Stomach (tissue), 8 donors: ENCODE measurements at regions not wholly inside any gene's neighbourhood (a gene's known extent, or its start where the extent isn't known, plus 50 kb on each side); places are given as distances from the start of the nearest gene placed in this dataset.

Experiments used
- DNase-seq, 2 donors: peaks; one replicate each; pipeline versions ENCODE4 v3.0.0 to v3.0.0-alpha.2; 2013 to 2019
- H3K27ac ChIP-seq, 5 donors: fragments of 200-600 bp in 4 of 5; sonication (generic) in 4 of 5; one replicate each; pipeline ENCODE4 v1.5.1; 2013 to 2019; ENCODE audit warnings: mild to moderate bottlenecking in 1 of 5, moderate library complexity in 1 of 5
- H3K27me3 ChIP-seq, 3 donors: fragments of 200-600 bp; sonication (generic); one replicate each; pipeline ENCODE4 v1.5.1; 2017 to 2019; ENCODE audit warnings: mixed run types in 1 of 3
- H3K36me3 ChIP-seq, 4 donors: fragments of 200-600 bp; sonication (generic); 1 replicate in 3 of 4; 2 replicates in 1 of 4; pipeline ENCODE4 v1.5.1; 2016 to 2019
- H3K4me1 ChIP-seq, 4 donors: fragments of 200-600 bp; sonication (generic); one replicate each; pipeline ENCODE4 v1.5.1; 2016 to 2019
- H3K4me3 ChIP-seq, 4 donors: fragments of 200-600 bp; sonication (generic) in 3 of 4; one replicate each; pipeline ENCODE4 v1.5.1; 2016 to 2019; ENCODE audit warnings: mild to moderate bottlenecking in 1 of 4
- H3K9me3 ChIP-seq, 4 donors: fragments of 200-600 bp; sonication (generic); one replicate each; pipeline ENCODE4 v1.5.1; 2016 to 2019
- CTCF ChIP-seq, 7 experiments: fragments of 450-650 bp in 4 of 7; fragments of 200-600 bp in 3 of 7; sonication (generic) in 3 of 7; IDR thresholded peaks; one replicate each; pipeline ENCODE4 v1.5.1; 2016 to 2019; ENCODE audit warnings: antibody characterized with exemption in 7 of 7, control low read depth in 2 of 7, mild to moderate bottlenecking in 1 of 7
- EP300 ChIP-seq: sonication (generic); formaldehyde crosslinking; IDR thresholded peaks from one replicate; pipeline ENCODE4 v1.6.1; 2017; ENCODE audit warnings: antibody characterized with exemption
- POLR2A ChIP-seq, 4 donors: fragments of 450-650 bp; IDR thresholded peaks; one replicate each; pipeline ENCODE4 v1.6.1; 2016; ENCODE audit warnings: antibody characterized with exemption in 4 of 4, control low read depth in 2 of 4, mild to moderate bottlenecking in 1 of 4, moderate library complexity in 1 of 4
- POLR2AphosphoS5 ChIP-seq, 3 donors: sonication (generic); formaldehyde crosslinking; IDR thresholded peaks; one replicate each; pipeline ENCODE4 v1.6.1; 2016; ENCODE audit warnings: antibody characterized with exemption in 3 of 3
- WGBS, 5 donors: extraction: QIAGEN DNeasy Blood & Tissue Kit in 3 of 5; methylation state at CpG; one replicate each; pipeline versions ENCODE4 v1.1.5 to v1.1.7; 2013 to 2018; 5-methylcytosine and 5-hydroxymethylcytosine counted together
- intact Hi-C: fragments of 100-400 bp; cut with DNase I; formaldehyde crosslinking; loops from one replicate; pipeline ENCODE4 v1.15.1; 2023; ENCODE audit warnings: low total_unique reads
- donor health status: healthy with polysubstance abuse.
- donor health status: Bipolar disorder and iron deficiency.
- donor health status: healthy.

- Histone ChIP-seq H3K27me3 (no peaks in the 10 kb centered on the region), H3K36me3 (no peaks in the 10 kb centered on the region), H3K4me1 (no peaks in the 10 kb centered on the region), H3K27ac (no peak overlapping the region), H3K9me3 (peaks cover 0 to 18% (median 9%) of the 10 kb centered on the region in 4 donors), H3K4me3 (no peak overlapping the region)
- TF ChIP-seq POLR2A (IDR thresholded peaks at IDR 0.05): no peak
- no peak for TF ChIP-seq POLR2AphosphoS5 (IDR thresholded peaks at IDR 0.05)
- TF ChIP-seq EP300: no peak
- TF ChIP-seq CTCF (IDR thresholded peaks at IDR 0.05): no peak
- intact Hi-C loops: no loop called here
- DNase-seq: peak in 1 of 2 donors; percentile 29
- WGBS, 5 donors: 87 to 94% (median 90%) methylated on average over 11 to 12 of the region's 12 CpGs
Observed at GRCh38 chr14:53278602-53279506, 125.7 kb upstream of the DDHD1 start.

GRCh38 chr14:53273671-53274072 is 120.5 kb upstream of the DDHD1 start:
- Histone ChIP-seq H3K4me1 (no peaks in the 10 kb centered on the region), H3K9me3 (no peaks in the 10 kb centered on the region), H3K4me3 (no peak overlapping the region), H3K27ac (no peak overlapping the region), H3K36me3 (no peaks in the 10 kb centered on the region), H3K27me3 (no peaks in the 10 kb centered on the region)
- DNase-seq: peak in 1 of 2 donors; percentile 37
- intact Hi-C loops: no loop called here
- WGBS, 5 donors: 78 to 88% (median 82%) methylated on average over 6 of the region's 6 CpGs
- no peak for TF ChIP-seq POLR2AphosphoS5 (IDR thresholded peaks at IDR 0.05)
- no peak for TF ChIP-seq POLR2A (IDR thresholded peaks at IDR 0.05)
- TF ChIP-seq EP300: no peak
- TF ChIP-seq CTCF (IDR thresholded peaks at IDR 0.05): no peak

GRCh38 chr14:53265025-53265424 is 111.9 kb upstream of the DDHD1 start:
- H3K4me3 ChIP-seq: no peak overlapping the region
- DNase-seq: no peak
- peaks cover 0 to 6% (median 0%) of the 10 kb centered on the region in 4 donors for H3K9me3 ChIP-seq
- H3K4me1 ChIP-seq: no peaks in the 10 kb centered on the region
- no peaks in the 10 kb centered on the region for H3K27me3 ChIP-seq
- no peak overlapping the region for H3K27ac ChIP-seq
- intact Hi-C loops: no loop called here
- H3K36me3 ChIP-seq: no peaks in the 10 kb centered on the region
- 78 to 85% (median 82%) methylated on average over 4 of the region's 4 CpGs for WGBS, 5 donors
- no peak for TF ChIP-seq CTCF (IDR thresholded peaks at IDR 0.05)
- no peak for TF ChIP-seq POLR2AphosphoS5 (IDR thresholded peaks at IDR 0.05)
- no peak for TF ChIP-seq EP300
- no peak for TF ChIP-seq POLR2A (IDR thresholded peaks at IDR 0.05)

GRCh38 chr14:53260928-53261327 is 107.8 kb upstream of the DDHD1 start:
- intact Hi-C loops: no loop called here
- WGBS, 5 donors: 76 to 95% (median 78%) methylated on average over 2 of the region's 2 CpGs
- no peaks in the 10 kb centered on the region for H3K27me3 ChIP-seq
- H3K36me3 ChIP-seq: no peaks in the 10 kb centered on the region
- H3K4me3 ChIP-seq: no peak overlapping the region
- no peak overlapping the region for H3K27ac ChIP-seq
- H3K9me3 ChIP-seq: peaks cover 0 to 6% (median under 1%) of the 10 kb centered on the region in 4 donors
- no peak for DNase-seq
- no peaks in the 10 kb centered on the region for H3K4me1 ChIP-seq
- TF ChIP-seq EP300: no peak
- TF ChIP-seq POLR2A (IDR thresholded peaks at IDR 0.05): no peak
- no peak for TF ChIP-seq CTCF (IDR thresholded peaks at IDR 0.05)
- TF ChIP-seq POLR2AphosphoS5 (IDR thresholded peaks at IDR 0.05): no peak
